ENCODE measurements at regions not wholly inside any gene's neighbourhood (a gene's known extent, or its start where the extent isn't known, plus 50 kb on each side); places are given as distances from the start of the nearest gene placed in this dataset.
A peak's percentile ranks its signal among the peaks of the same experiment; 100 is the strongest.

GRCh38 chr3:157097198-157097597, 62.7 kb downstream of the CCNL1 start:
- BruUV-seq (replicated peaks): no TSS peak
- ATAC-seq: no peak
- in situ Hi-C loops (cut with MboI) (no loop called here), intact Hi-C loops (cut with micrococcal nuclease) (no loop called here)
- H3K79me2 ChIP-seq (ENCODE audit: control insufficient read depth, insufficient read depth, low read length): no peaks in the 10 kb centered on the region
- H3K9me1 ChIP-seq (ENCODE audit: control insufficient read depth, insufficient read depth, low read length): no peaks in the 10 kb centered on the region
- H4K20me1 ChIP-seq (replicated peaks; ENCODE audit: control insufficient read depth, insufficient read depth, low read length): no peaks in the 10 kb centered on the region
- TF ChIP-seq CEBPB (tag; IDR thresholded peaks at IDR 0.05): no peak
- no peak for TF ChIP-seq EGR1 (conservative IDR thresholded peaks at IDR 0.05)
- TF ChIP-seq TRIM25 (IDR thresholded peaks at IDR 0.05; ENCODE audit: borderline replicate concordance): no peak
- POLR2A ChIA-PET: interaction anchor here (0.7 to 10.7 kb wide), 2 partner anchors 11 to 26 kb away, joined by 3 to 96 read pairs; no protein-coding TSS in a partner anchor
- no peaks in the 10 kb centered on the region for H3K36me3 ChIP-seq (ENCODE audit: control insufficient read depth, insufficient read depth, low read length)
- H3K9ac ChIP-seq (ENCODE audit: insufficient read depth in 1 of 2, low read depth in 2 of 2, low read length in 2 of 2): no peak overlapping the region
- no peak overlapping the region for H3K27ac ChIP-seq (ENCODE audit: extremely low read depth, low read depth, low read length)
- no peaks in the 10 kb centered on the region; a peak in 1 of 5 replicates for H3K27me3 ChIP-seq (ENCODE audit: control insufficient read depth in 2 of 2, insufficient read depth in 2 of 2, low read length in 2 of 2)
- H3K4me3 ChIP-seq: no peak overlapping the region
- no peak overlapping the region for H2AFZ ChIP-seq (ENCODE audit: low read depth, low read length)
- 58% methylated on average over 6 of the region's 6 CpGs for WGBS (ENCODE audit: insufficient coverage, low coverage, missing lambda C conversion rate)
- no peak for FAIRE-seq
- peaks cover 3 to 31% of the 10 kb centered on the region in 2 experiments; a peak in 4 of 5 replicates for H3K4me1 ChIP-seq (replicated peaks in 1 of 2; ENCODE audit: control insufficient read depth in 2 of 2, insufficient read depth in 2 of 2, low read length in 2 of 2)
- no peak for DNase-seq (ENCODE audit: extremely low read depth in 1 of 4, low spot score in 3 of 4)
- no peaks in the 10 kb centered on the region for H3K9me3 ChIP-seq (replicated peaks; ENCODE audit: control insufficient read depth, insufficient read depth, low read depth, low read length)
- CTCF ChIA-PET (ENCODE audit: low intra/inter-chr PET ratio): no interaction called here
- H3K4me2 ChIP-seq (ENCODE audit: insufficient read depth, low read length): no peak overlapping the region

- Histone ChIP-seq H3K4me3 (no peak overlapping the region), H3K27me3 (ENCODE audit: control insufficient read depth in 2 of 2, insufficient read depth in 2 of 2, low read length in 2 of 2) (no peaks in the 10 kb centered on the region; a peak in 1 of 5 replicates), H2AFZ (ENCODE audit: low read depth, low read length) (no peak overlapping the region), H3K4me1 (replicated peaks in 1 of 2; ENCODE audit: control insufficient read depth in 2 of 2, insufficient read depth in 2 of 2, low read length in 2 of 2) (peaks cover 5 to 40% of the 10 kb centered on the region in 2 experiments; a peak in 4 of 5 replicates), H3K9me1 (ENCODE audit: control insufficient read depth, insufficient read depth, low read length) (no peaks in the 10 kb centered on the region), H3K4me2 (ENCODE audit: insufficient read depth, low read length) (no peak overlapping the region), H4K20me1 (replicated peaks; ENCODE audit: control insufficient read depth, insufficient read depth, low read length) (no peaks in the 10 kb centered on the region), H3K9ac (ENCODE audit: insufficient read depth in 1 of 2, low read depth in 2 of 2, low read length in 2 of 2) (no peak overlapping the region), H3K36me3 (ENCODE audit: control insufficient read depth, insufficient read depth, low read length) (no peaks in the 10 kb centered on the region), H3K27ac (ENCODE audit: extremely low read depth, low read depth, low read length) (no peak overlapping the region), H3K79me2 (ENCODE audit: control insufficient read depth, insufficient read depth, low read length) (no peaks in the 10 kb centered on the region), H3K9me3 (replicated peaks; ENCODE audit: control insufficient read depth, insufficient read depth, low read depth, low read length) (no peaks in the 10 kb centered on the region)
- DNase-seq (ENCODE audit: extremely low read depth in 1 of 4, low spot score in 3 of 4): no peak
- WGBS (ENCODE audit: insufficient coverage, low coverage, missing lambda C conversion rate): 74% methylated on average over 5 of the region's 5 CpGs
- ChIA-PET POLR2A (interaction anchor here (0.7 to 10.7 kb wide), 2 partner anchors 11 to 27 kb away, joined by 3 to 96 read pairs; no protein-coding TSS in a partner anchor), CTCF (ENCODE audit: low intra/inter-chr PET ratio) (no interaction called here)
- BruUV-seq (replicated peaks): no TSS peak
- no peak for FAIRE-seq
- intact Hi-C loops (cut with micrococcal nuclease) (no loop called here), in situ Hi-C loops (cut with MboI) (no loop called here)
- peak; percentile 43; the same call in 1 of the 2 replicates for TF ChIP-seq ESRRA (IDR thresholded peaks at IDR 0.05; ENCODE audit: borderline replicate concordance, low read depth)
- no peak for TF ChIP-seq KLF10 (CRISPR knock-in tag; IDR thresholded peaks at IDR 0.05)
- no peak for TF ChIP-seq CUX1 (CRISPR knock-in tag; IDR thresholded peaks at IDR 0.05)
- ATAC-seq: no peak
Measured at GRCh38 chr3:157096328-157096727, 63.6 kb downstream of the CCNL1 start.

Measured in K562 (cell line).